ENCODE measurements at regions not wholly inside any gene's neighbourhood (a gene's known extent, or its start where the extent isn't known, plus 50 kb on each side); places are given as distances from the start of the nearest gene placed in this dataset.

GRCh38 chr9:13478160-13478559 is 198.7 kb upstream of the MPDZ start:
- Histone ChIP-seq H2AFZ (ENCODE audit: control insufficient read depth, low read length) (no peak overlapping the region), H3K4me3 (ENCODE audit: control insufficient read depth in 2 of 3, extremely low read depth in 1 of 3, insufficient read depth in 2 of 3, low read depth in 1 of 3, low read length in 3 of 3) (no peak overlapping the region), H3K27ac (ENCODE audit: control insufficient read depth, insufficient read depth, low read length) (no peak overlapping the region), H3K79me2 (ENCODE audit: control insufficient read depth, insufficient read depth, low read length) (no peaks in the 10 kb centered on the region), H4K20me1 (ENCODE audit: control insufficient read depth, extremely low read depth, insufficient read depth, low read length) (no peaks in the 10 kb centered on the region), H3K36me3 (ENCODE audit: control insufficient read depth in 2 of 2, extremely low read depth in 1 of 2, insufficient read depth in 2 of 2, low read length in 2 of 2) (no peaks in the 10 kb centered on the region), H3K9me3 (ENCODE audit: control insufficient read depth, low read depth, low read length) (peaks cover 1% of the 10 kb centered on the region), H3K27me3 (ENCODE audit: control insufficient read depth, extremely low read depth, insufficient read depth, low read length) (no peaks in the 10 kb centered on the region), H3K9ac (ENCODE audit: control insufficient read depth, extremely low read depth, insufficient read depth, low read length) (no peak overlapping the region), H3K9me1 (ENCODE audit: control insufficient read depth, extremely low read depth, insufficient read depth, low read length) (no peaks in the 10 kb centered on the region), H3K4me1 (ENCODE audit: control insufficient read depth, extremely low read depth, insufficient read depth, low read length) (peaks cover 6% of the 10 kb centered on the region), H3K4me2 (ENCODE audit: control insufficient read depth, extremely low read depth, insufficient read depth, low read depth, low read length) (no peak overlapping the region)
- DNase-seq (ENCODE audit: low read depth, low spot score) (no peak), FAIRE-seq (no peak)
- TF ChIP-seq CTCF (optimal IDR thresholded peaks at IDR 0.05 in 1 of 3, IDR thresholded peaks at IDR 0.05 in 1 of 3, conservative IDR thresholded peaks at IDR 0.05 in 1 of 3; ENCODE audit: extremely low read depth in 1 of 3, insufficient read depth in 2 of 3, low read length in 3 of 3) (no peak), EZH2 (IDR thresholded peaks at IDR 0.05; ENCODE audit: low read length) (no peak)
- dilution Hi-C loops (cut with MboI; ENCODE audit: extremely low pct_ligation_motif_present, low sequenced_read_pairs): no loop called here

- no peak overlapping the region for H3K9ac ChIP-seq (ENCODE audit: control insufficient read depth, extremely low read depth, insufficient read depth, low read length)
- no peaks in the 10 kb centered on the region for H4K20me1 ChIP-seq (ENCODE audit: control insufficient read depth, extremely low read depth, insufficient read depth, low read length)
- no peaks in the 10 kb centered on the region for H3K36me3 ChIP-seq (ENCODE audit: control insufficient read depth in 2 of 2, extremely low read depth in 1 of 2, insufficient read depth in 2 of 2, low read length in 2 of 2)
- DNase-seq (ENCODE audit: low read depth, low spot score): no peak
- no peaks in the 10 kb centered on the region for H3K9me1 ChIP-seq (ENCODE audit: control insufficient read depth, extremely low read depth, insufficient read depth, low read length)
- FAIRE-seq: no peak
- H3K27me3 ChIP-seq (ENCODE audit: control insufficient read depth, extremely low read depth, insufficient read depth, low read length): no peaks in the 10 kb centered on the region
- H3K4me2 ChIP-seq (ENCODE audit: control insufficient read depth, extremely low read depth, insufficient read depth, low read depth, low read length): no peak overlapping the region
- no peak overlapping the region for H3K4me3 ChIP-seq (ENCODE audit: control insufficient read depth in 2 of 3, extremely low read depth in 1 of 3, insufficient read depth in 2 of 3, low read depth in 1 of 3, low read length in 3 of 3)
- no peaks in the 10 kb centered on the region for H3K79me2 ChIP-seq (ENCODE audit: control insufficient read depth, insufficient read depth, low read length)
- TF ChIP-seq EZH2 (IDR thresholded peaks at IDR 0.05; ENCODE audit: low read length): no peak
- no peak for TF ChIP-seq CTCF (optimal IDR thresholded peaks at IDR 0.05 in 1 of 3, IDR thresholded peaks at IDR 0.05 in 1 of 3, conservative IDR thresholded peaks at IDR 0.05 in 1 of 3; ENCODE audit: extremely low read depth in 1 of 3, insufficient read depth in 2 of 3, low read length in 3 of 3)
- H3K4me1 ChIP-seq (ENCODE audit: control insufficient read depth, extremely low read depth, insufficient read depth, low read length): no peaks in the 10 kb centered on the region
- H2AFZ ChIP-seq (ENCODE audit: control insufficient read depth, low read length): no peak overlapping the region
- peaks cover 1% of the 10 kb centered on the region for H3K9me3 ChIP-seq (ENCODE audit: control insufficient read depth, low read depth, low read length)
- dilution Hi-C loops (cut with MboI; ENCODE audit: extremely low pct_ligation_motif_present, low sequenced_read_pairs): no loop called here
- H3K27ac ChIP-seq (ENCODE audit: control insufficient read depth, insufficient read depth, low read length): no peak overlapping the region
Observed at GRCh38 chr9:13470836-13471235, 191.3 kb upstream of the MPDZ start.

Measured in keratinocyte (primary cell).